Esophagus squamous epithelium (tissue), 5 donors: ENCODE measurements at regions not wholly inside any gene's neighbourhood (a gene's known extent, or its start where the extent isn't known, plus 50 kb on each side); places are given as distances from the start of the nearest gene placed in this dataset.
A peak's percentile ranks its signal among the peaks of the same experiment; 100 is the strongest.

Experiments
- DNase-seq: peaks from one replicate; lab custom pipeline; 2025; lab: John Stamatoyannopoulos, UW
- H3K27ac ChIP-seq, 4 donors: fragments of 200-600 bp; sonication (generic); one replicate each; pipeline ENCODE4 v1.5.1; 2016 to 2019; ENCODE audit warnings: mild to moderate bottlenecking in 1 of 4
- H3K27me3 ChIP-seq, 4 donors: fragments of 200-600 bp; sonication (generic); 1 replicate in 3 of 4; 2 replicates in 1 of 4; pipeline versions ENCODE4 v1.5.1 to v1.6.0; 2017 to 2021; ENCODE audit warnings: antibody characterized with exemption in 1 of 4
- H3K36me3 ChIP-seq, 3 donors: fragments of 200-600 bp; sonication (generic); one replicate each; pipeline ENCODE4 v1.5.1; 2016 to 2019
- H3K4me1 ChIP-seq, 3 donors: fragments of 200-600 bp; sonication (generic); one replicate each; pipeline ENCODE4 v1.5.1; 2017 to 2019
- H3K4me3 ChIP-seq, 4 donors: fragments of 200-600 bp; sonication (generic); 1 replicate in 3 of 4; 2 replicates in 1 of 4; pipeline ENCODE4 v1.5.1; 2016 to 2019; ENCODE audit warnings: mild to moderate bottlenecking in 2 of 4, moderate library complexity in 1 of 4
- H3K9me3 ChIP-seq, 3 donors: fragments of 200-600 bp; sonication (generic); one replicate each; pipeline ENCODE4 v1.5.1; 2016 to 2019
- CTCF ChIP-seq, 6 experiments: fragments of 450-650 bp in 4 of 6; fragments of 200-600 bp in 2 of 6; sonication (generic) in 2 of 6; IDR thresholded peaks; one replicate each; pipeline ENCODE4 v1.5.1; 2016 to 2019; ENCODE audit warnings: antibody characterized with exemption in 6 of 6, mild to moderate bottlenecking in 4 of 6, moderate library complexity in 4 of 6
- POLR2A ChIP-seq, 4 donors: fragments of 450-650 bp; IDR thresholded peaks; one replicate each; pipeline ENCODE4 v1.6.1; 2017; ENCODE audit warnings: antibody characterized with exemption in 4 of 4, mild to moderate bottlenecking in 4 of 4, moderate library complexity in 3 of 4
- WGBS, 2 donors: methylation state at CpG; one replicate each; pipeline ENCODE4 v1.1.5; 2018; 5-methylcytosine and 5-hydroxymethylcytosine counted together
- intact Hi-C: fragments of 100-400 bp; cut with DNase I; formaldehyde crosslinking; loops from one replicate; pipeline ENCODE4 v1.15.0; 2022
- donor health status: DM: yes; HTN: yes; CAD: no.

- intact Hi-C loops: no loop called here
- Histone ChIP-seq H3K36me3 (no peaks in the 10 kb centered on the region), H3K4me1 (peaks cover 0 to 54% (median 7%) of the 10 kb centered on the region in 3 donors), H3K4me3 (no peak overlapping the region), H3K27ac (peak overlapping the region in 1 of 4 donors; percentile 31), H3K27me3 (no peaks in the 10 kb centered on the region), H3K9me3 (no peaks in the 10 kb centered on the region)
- TF ChIP-seq CTCF (IDR thresholded peaks at IDR 0.05) (no peak), POLR2A (IDR thresholded peaks at IDR 0.05) (no peak)
- DNase-seq: no peak
- WGBS, 2 donors: 50% methylated on average over 1 of the region's 1 CpG; no CpG with 5 or more reads in 1 of the 2 donors
Observed at GRCh38 chr22:34880662-34881061, 185.3 kb upstream of the ISX start.

- Histone ChIP-seq H3K9me3 (no peaks in the 10 kb centered on the region), H3K4me1 (peaks cover 0 to 62% (median 11%) of the 10 kb centered on the region in 3 donors), H3K27me3 (no peaks in the 10 kb centered on the region), H3K27ac (no peak overlapping the region), H3K36me3 (no peaks in the 10 kb centered on the region), H3K4me3 (no peak overlapping the region)
- no peak for DNase-seq
- 52 to 76% methylated on average over 2 of the region's 2 CpGs for whole genome bisulfite sequencing, 2 donors
- TF ChIP-seq POLR2A (IDR thresholded peaks at IDR 0.05) (no peak), CTCF (IDR thresholded peaks at IDR 0.05) (no peak)
- intact Hi-C loops: no loop called here
Observed at GRCh38 chr22:34881453-34881852, 184.5 kb upstream of the ISX start.

- TF ChIP-seq POLR2A (IDR thresholded peaks at IDR 0.05): no peak
- peak in 1 of 6 experiments; percentile 7 for TF ChIP-seq CTCF (IDR thresholded peaks at IDR 0.05)
- H3K4me3 ChIP-seq: no peak overlapping the region
- no peak for DNase-seq
- H3K27me3 ChIP-seq: no peaks in the 10 kb centered on the region
- peaks cover 0 to 49% (median 12%) of the 10 kb centered on the region in 3 donors for H3K4me1 ChIP-seq
- WGBS, 2 donors: 48 to 60% methylated on average over 1 to 3 of the region's 3 CpGs
- intact Hi-C loops: no loop called here
- no peaks in the 10 kb centered on the region for H3K36me3 ChIP-seq
- peaks cover 0 to 19% (median 12%) of the 10 kb centered on the region in 3 donors for H3K9me3 ChIP-seq
- peak overlapping the region; percentile 24 to 71 (median 32) for H3K27ac ChIP-seq
Observed at GRCh38 chr22:34885852-34886251, 180.1 kb upstream of the ISX start.

- H3K4me1 ChIP-seq: peaks cover 0 to 43% (median 12%) of the 10 kb centered on the region in 3 donors
- H3K27me3 ChIP-seq: no peaks in the 10 kb centered on the region
- no peak for DNase-seq
- intact Hi-C loops: no loop called here
- H3K4me3 ChIP-seq: no peak overlapping the region
- H3K27ac ChIP-seq: peak overlapping the region; percentile 24 to 71 (median 32)
- TF ChIP-seq POLR2A (IDR thresholded peaks at IDR 0.05) (no peak), CTCF (IDR thresholded peaks at IDR 0.05) (no peak)
- H3K9me3 ChIP-seq: peaks cover 0 to 19% (median 12%) of the 10 kb centered on the region in 3 donors
- WGBS, 2 donors: 32 to 65% methylated on average over 2 of the region's 2 CpGs
- H3K36me3 ChIP-seq: no peaks in the 10 kb centered on the region
Observed at GRCh38 chr22:34886391-34886790, 179.6 kb upstream of the ISX start.

GRCh38 chr22:34886812-34887211 lies 179.1 kb upstream of the ISX start:
- Histone ChIP-seq H3K27me3 (no peaks in the 10 kb centered on the region), H3K27ac (peak overlapping the region; percentile 24 to 71 (median 32)), H3K9me3 (peaks cover 0 to 19% (median 12%) of the 10 kb centered on the region in 3 donors), H3K36me3 (no peaks in the 10 kb centered on the region), H3K4me3 (no peak overlapping the region), H3K4me1 (peaks cover 0 to 39% (median 12%) of the 10 kb centered on the region in 3 donors)
- intact Hi-C loops: no loop called here
- TF ChIP-seq POLR2A (IDR thresholded peaks at IDR 0.05) (no peak), CTCF (IDR thresholded peaks at IDR 0.05) (no peak)
- 37 to 67% methylated on average over 1 of the region's 1 CpG for WGBS, 2 donors
- DNase-seq: no peak
